Smooth muscle cell (in vitro differentiated cells): ENCODE measurements at regions not wholly inside any gene's neighbourhood (a gene's known extent, or its start where the extent isn't known, plus 50 kb on each side); places are given as distances from the start of the nearest gene placed in this dataset.

ENCODE experiments used
- DNase-seq: peaks from one replicate; lab custom pipeline; 2025; ENCODE audit not compliant: unreplicated experiment; lab: John Stamatoyannopoulos, UW
- H2AFZ ChIP-seq: fragments of 200-600 bp; sonication (generic); 2 replicates; pipeline ENCODE4 v1.6.0; 2016; ENCODE audit warnings: antibody characterized with exemption, low read depth, mild to moderate bottlenecking
- H3F3A ChIP-seq: fragments of 200-600 bp; sonication (generic); 2 replicates; pipeline ENCODE4 v1.6.0; 2017; ENCODE audit warnings: antibody characterized with exemption, low read depth
- H3K27ac ChIP-seq: fragments of 200-600 bp; sonication (generic); 2 replicates; pipeline ENCODE4 v1.5.1; 2016; ENCODE audit warnings: low read depth, mild to moderate bottlenecking
- H3K27me3 ChIP-seq: fragments of 200-600 bp; sonication (generic); 2 replicates; pipeline ENCODE4 v1.6.1; 2016; ENCODE audit warnings: low read depth, mild to moderate bottlenecking
- H3K36me3 ChIP-seq: fragments of 200-600 bp; sonication (generic); 2 replicates; pipeline ENCODE4 v1.5.1; 2016; ENCODE audit warnings: low read depth
- H3K4me1 ChIP-seq: fragments of 200-600 bp; sonication (generic); 2 replicates; pipeline ENCODE4 v1.5.1; 2016; ENCODE audit warnings: low read depth
- H3K4me2 ChIP-seq: fragments of 200-600 bp; sonication (generic); 2 replicates; pipeline ENCODE4 v1.6.0; 2016; ENCODE audit warnings: mild to moderate bottlenecking
- H3K4me3 ChIP-seq: fragments of 200-600 bp; sonication (generic); 2 replicates; pipeline ENCODE4 v1.5.1; 2016; ENCODE audit warnings: mild to moderate bottlenecking
- H3K79me2 ChIP-seq: fragments of 200-600 bp; sonication (generic); 2 replicates; pipeline ENCODE4 v1.6.0; 2016; ENCODE audit warnings: low read depth, mild to moderate bottlenecking
- H3K9ac ChIP-seq: fragments of 200-600 bp; sonication (generic); 2 replicates; pipeline ENCODE4 v1.6.0; 2016; ENCODE audit warnings: low read depth
- H3K9me3 ChIP-seq: fragments of 200-600 bp; sonication (generic); replicated peaks from 2 replicates; pipeline ENCODE4 v1.5.1; 2016; ENCODE audit warnings: low read depth
- H4K20me1 ChIP-seq: fragments of 200-600 bp; sonication (generic); 2 replicates; pipeline ENCODE4 v1.6.0; 2016; ENCODE audit warnings: low read depth
- WGBS: methylation state at CpG from one replicate; pipeline ENCODE4 v1.1.7; 2016; ENCODE audit warnings: low lambda C conversion rate; 5-methylcytosine and 5-hydroxymethylcytosine counted together
- TF ChIP-seq, protein P1 (sequence below): fragments of 200-600 bp; sonication (generic); IDR thresholded peaks from 2 replicates; pipeline ENCODE4 v1.5.1; 2017; ENCODE audit warnings: borderline replicate concordance, mild to moderate bottlenecking, antibody characterized with exemption; ENCODE audit not compliant: insufficient read depth, poor library complexity, severe bottlenecking

DNA sequence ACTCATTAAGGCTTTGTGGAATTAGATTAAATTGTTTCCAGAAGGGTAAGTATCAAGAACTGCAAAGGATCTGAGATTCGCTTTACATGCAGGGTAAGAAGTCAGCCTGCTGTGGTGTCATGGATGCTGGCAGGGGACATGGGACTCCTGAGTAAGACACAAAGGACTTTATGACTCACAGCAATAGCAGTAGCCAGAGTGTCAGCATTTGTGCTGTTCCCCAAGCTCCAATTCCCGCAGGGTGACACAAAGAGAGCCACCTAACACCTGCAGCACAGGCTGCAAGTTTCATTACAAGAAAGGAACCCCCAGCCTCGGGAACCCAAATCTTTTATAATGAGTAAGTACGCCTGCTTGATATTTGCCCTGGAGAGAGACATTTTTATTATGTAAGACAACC, 298.1 kb upstream of the POU3F1 start:
- Histone ChIP-seq H3K36me3 (no peaks in the 10 kb centered on the region), H2AFZ (no peak overlapping the region), H3K27ac (no peak overlapping the region), H4K20me1 (no peaks in the 10 kb centered on the region), H3K9me3 (no peaks in the 10 kb centered on the region), H3F3A (no peaks in the 10 kb centered on the region), H3K4me1 (no peaks in the 10 kb centered on the region), H3K79me2 (no peaks in the 10 kb centered on the region), H3K4me3 (no peak overlapping the region), H3K9ac (no peak overlapping the region), H3K4me2 (no peak overlapping the region), H3K27me3 (no peaks in the 10 kb centered on the region)
- TF ChIP-seq, protein P1, sequence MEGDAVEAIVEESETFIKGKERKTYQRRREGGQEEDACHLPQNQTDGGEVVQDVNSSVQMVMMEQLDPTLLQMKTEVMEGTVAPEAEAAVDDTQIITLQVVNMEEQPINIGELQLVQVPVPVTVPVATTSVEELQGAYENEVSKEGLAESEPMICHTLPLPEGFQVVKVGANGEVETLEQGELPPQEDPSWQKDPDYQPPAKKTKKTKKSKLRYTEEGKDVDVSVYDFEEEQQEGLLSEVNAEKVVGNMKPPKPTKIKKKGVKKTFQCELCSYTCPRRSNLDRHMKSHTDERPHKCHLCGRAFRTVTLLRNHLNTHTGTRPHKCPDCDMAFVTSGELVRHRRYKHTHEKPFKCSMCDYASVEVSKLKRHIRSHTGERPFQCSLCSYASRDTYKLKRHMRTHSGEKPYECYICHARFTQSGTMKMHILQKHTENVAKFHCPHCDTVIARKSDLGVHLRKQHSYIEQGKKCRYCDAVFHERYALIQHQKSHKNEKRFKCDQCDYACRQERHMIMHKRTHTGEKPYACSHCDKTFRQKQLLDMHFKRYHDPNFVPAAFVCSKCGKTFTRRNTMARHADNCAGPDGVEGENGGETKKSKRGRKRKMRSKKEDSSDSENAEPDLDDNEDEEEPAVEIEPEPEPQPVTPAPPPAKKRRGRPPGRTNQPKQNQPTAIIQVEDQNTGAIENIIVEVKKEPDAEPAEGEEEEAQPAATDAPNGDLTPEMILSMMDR: no peak
- WGBS: 83% methylated on average over 4 of the region's 4 CpGs
- no peak for DNase-seq

DNA sequence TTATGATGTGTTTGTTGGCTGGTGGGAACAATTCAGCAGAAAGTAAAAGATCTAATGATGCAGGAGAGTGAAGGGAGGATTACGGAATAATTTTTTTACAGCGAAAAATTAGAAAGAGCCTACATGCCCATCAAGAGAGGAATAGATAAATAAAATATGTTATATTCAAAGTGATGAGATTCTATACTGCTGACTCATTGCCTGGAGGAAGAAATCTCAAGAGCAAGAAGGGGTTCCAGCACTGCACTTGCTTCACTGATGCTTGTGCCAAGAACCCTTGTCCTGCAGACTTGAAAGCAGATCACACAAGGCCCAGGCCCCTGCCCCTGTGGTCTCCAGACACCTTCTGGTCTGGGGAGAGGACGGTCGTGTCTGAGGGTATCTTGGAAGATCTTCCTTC, 295.1 kb upstream of the POU3F1 start:
- TF ChIP-seq, protein P1: no peak
- H3K9me3 ChIP-seq: no peaks in the 10 kb centered on the region
- H4K20me1 ChIP-seq: no peaks in the 10 kb centered on the region
- H2AFZ ChIP-seq: no peak overlapping the region
- WGBS: 80% methylated on average over 4 of the region's 4 CpGs
- peaks cover 16% of the 10 kb centered on the region for H3K27me3 ChIP-seq
- no peak overlapping the region for H3K4me2 ChIP-seq
- no peak for DNase-seq
- no peak overlapping the region for H3K27ac ChIP-seq
- H3K4me1 ChIP-seq: no peaks in the 10 kb centered on the region
- no peak overlapping the region for H3K9ac ChIP-seq
- H3K4me3 ChIP-seq: no peak overlapping the region
- H3F3A ChIP-seq: no peaks in the 10 kb centered on the region
- H3K79me2 ChIP-seq: no peaks in the 10 kb centered on the region
- no peaks in the 10 kb centered on the region for H3K36me3 ChIP-seq

- Histone ChIP-seq H3K4me2 (no peak overlapping the region), H3F3A (no peaks in the 10 kb centered on the region), H3K27ac (no peak overlapping the region), H3K4me3 (no peak overlapping the region), H3K4me1 (no peaks in the 10 kb centered on the region), H3K79me2 (no peaks in the 10 kb centered on the region), H3K36me3 (no peaks in the 10 kb centered on the region), H4K20me1 (no peaks in the 10 kb centered on the region), H3K9me3 (no peaks in the 10 kb centered on the region), H2AFZ (no peak overlapping the region), H3K27me3 (peaks cover 16% of the 10 kb centered on the region), H3K9ac (no peak overlapping the region)
- TF ChIP-seq, protein P1: no peak
- DNase-seq: no peak
- 85% methylated on average over 5 of the region's 5 CpGs for WGBS
These were observed 293.8 kb upstream of the POU3F1 start for GRCh38 chr1:38340409-38340808.

- 84% methylated on average over 5 of the region's 5 CpGs for WGBS
- no peak overlapping the region for H2AFZ ChIP-seq
- no peak overlapping the region for H3K9ac ChIP-seq
- no peak for DNase-seq
- H3K27ac ChIP-seq: no peak overlapping the region
- no peaks in the 10 kb centered on the region for H3K4me1 ChIP-seq
- TF ChIP-seq, protein P1: no peak
- no peak overlapping the region for H3K4me2 ChIP-seq
- no peaks in the 10 kb centered on the region for H3K36me3 ChIP-seq
- no peak overlapping the region for H3K4me3 ChIP-seq
- no peaks in the 10 kb centered on the region for H3K79me2 ChIP-seq
- no peaks in the 10 kb centered on the region for H3F3A ChIP-seq
- peaks cover 24% of the 10 kb centered on the region for H3K27me3 ChIP-seq
- H3K9me3 ChIP-seq: no peaks in the 10 kb centered on the region
- no peaks in the 10 kb centered on the region for H4K20me1 ChIP-seq
These were observed 291.1 kb upstream of the POU3F1 start for GRCh38 chr1:38337711-38338110.
